Right cardiac atrium (tissue), 5 donors: ENCODE measurements at regions not wholly inside any gene's neighbourhood (a gene's known extent, or its start where the extent isn't known, plus 50 kb on each side); places are given as distances from the start of the nearest gene placed in this dataset.

Experiments used
- ATAC-seq, 2 donors: fragments of 200-7000 bp; cut with Tn5 transposase; one replicate each; pipeline versions ENCODE4 v1.8.0 to v1.9.1; 2020; ENCODE audit warnings: moderate library complexity in 2 of 2, mild to moderate bottlenecking in 1 of 2
- DNase-seq, 3 donors: peaks; one replicate each; pipeline ENCODE4 v3.0.0-alpha.2; 2020
- H3K27ac ChIP-seq: one replicate; pipeline ENCODE4 v1.5.1; 2013; ENCODE audit warnings: mild to moderate bottlenecking, low read length, control low read depth, moderate library complexity
- H3K27me3 ChIP-seq: one replicate; pipeline ENCODE4 v1.6.1; 2013; ENCODE audit not compliant: control insufficient read depth, insufficient read depth
- H3K4me1 ChIP-seq: one replicate; pipeline ENCODE4 v1.6.1; 2013; ENCODE audit warnings: low read length; ENCODE audit not compliant: control insufficient read depth, insufficient read depth
- H3K4me3 ChIP-seq: one replicate; pipeline ENCODE4 v1.5.1; 2013; ENCODE audit warnings: low read length, control low read depth
- H3K9me3 ChIP-seq: one replicate; pipeline ENCODE4 v1.6.1; 2013; ENCODE audit warnings: low read length; ENCODE audit not compliant: control insufficient read depth
- WGBS: extraction: QIAGEN DNeasy Blood & Tissue Kit; methylation state at CpG from one replicate; pipeline ENCODE4 v1.1.7; 2013; 5-methylcytosine and 5-hydroxymethylcytosine counted together
- intact Hi-C, 4 donors: fragments of 100-400 bp; cut with DNase I; formaldehyde crosslinking; loops; one replicate each; pipeline versions ENCODE4 v1.11.0 to v1.14.0; 2022 to 2023
- donor health status: healthy with polysubstance abuse.
- donor health status: DM: no; HTN: yes; CAD: no.
- donor health status: DM: no; HTN: no; CAD: no.
- donor health status: DM: no; HTN: yes; CAD: no; lungs with severe emphysema.
- donor health status: DM: yes; HTN: yes; CAD: no.

DNA sequence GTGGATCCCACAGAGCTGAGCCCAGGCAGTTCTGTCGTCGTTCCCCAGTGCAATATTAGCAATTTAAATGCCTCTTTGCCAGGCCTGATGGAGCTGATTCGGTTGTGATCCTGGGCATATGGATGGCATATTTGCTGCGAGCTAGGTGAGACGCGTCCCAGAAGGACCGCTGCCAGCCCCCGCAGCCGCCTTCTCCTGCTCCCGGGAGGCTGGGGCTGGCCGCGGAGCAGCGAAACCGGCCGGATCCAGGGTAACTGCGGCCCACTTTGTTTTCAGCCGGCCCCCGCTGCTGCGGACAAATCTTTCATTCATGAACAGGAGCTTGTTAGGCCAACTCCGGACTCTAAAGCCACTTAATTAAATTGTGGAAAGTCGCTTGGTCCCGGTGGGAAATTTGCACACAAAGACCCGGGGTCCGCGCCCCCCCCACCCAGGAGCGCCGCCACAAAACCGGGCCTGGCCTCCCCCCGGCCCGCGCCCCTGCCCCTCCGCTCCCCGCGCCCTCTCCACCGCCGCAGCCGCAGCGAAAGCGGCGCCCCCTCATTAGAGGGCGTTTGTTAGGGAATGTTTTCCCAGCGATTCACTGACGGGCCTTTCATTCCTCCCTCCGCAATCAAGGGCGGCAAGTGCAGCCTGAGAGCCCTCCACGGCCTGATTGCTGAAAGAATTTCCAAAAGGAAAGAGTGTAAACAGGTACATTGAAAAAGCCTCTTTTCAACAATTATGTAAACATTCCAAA lies 383.3 kb downstream of the RRAGC start:
- no peaks in the 10 kb centered on the region for H3K4me1 ChIP-seq
- H3K9me3 ChIP-seq, result no peaks in the 10 kb centered on the region
- WGBS, result 4% methylated on average over 46 of the region's 46 CpGs
- DNase-seq, result no peak
- peak overlapping the region; percentile 36 for H3K4me3 ChIP-seq
- H3K27me3 ChIP-seq, result no peaks in the 10 kb centered on the region
- no peak overlapping the region for H3K27ac ChIP-seq
- intact Hi-C loops, result no loop called here
- ATAC-seq, result no peak

DNA sequence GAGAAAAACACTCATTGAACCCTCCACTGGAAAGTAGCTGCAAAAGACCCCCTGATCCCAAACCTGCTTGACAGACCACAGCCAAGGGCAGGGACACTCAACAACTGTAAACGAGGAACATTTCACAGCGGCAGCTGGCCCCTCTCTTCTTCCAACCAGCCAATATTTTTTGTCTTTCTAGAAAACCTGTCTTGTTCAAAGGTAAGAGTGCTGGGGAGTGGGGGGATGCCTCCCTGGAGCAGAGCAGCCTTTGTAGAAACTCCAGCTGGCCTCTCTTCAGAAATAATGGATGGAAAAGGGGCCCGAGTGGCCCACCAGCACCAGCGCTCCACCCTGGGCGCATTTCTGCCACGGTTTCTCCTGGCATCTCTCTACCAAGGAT lies 384.0 kb downstream of the RRAGC start:
- no peak for ATAC-seq
- no peak for DNase-seq
- no peaks in the 10 kb centered on the region for H3K4me1 ChIP-seq
- intact Hi-C loops, result no loop called here
- H3K9me3 ChIP-seq, result no peaks in the 10 kb centered on the region
- no peak overlapping the region for H3K27ac ChIP-seq
- H3K27me3 ChIP-seq, result no peaks in the 10 kb centered on the region
- 69% methylated on average over 6 of the region's 6 CpGs for WGBS
- no peak overlapping the region for H3K4me3 ChIP-seq

DNA sequence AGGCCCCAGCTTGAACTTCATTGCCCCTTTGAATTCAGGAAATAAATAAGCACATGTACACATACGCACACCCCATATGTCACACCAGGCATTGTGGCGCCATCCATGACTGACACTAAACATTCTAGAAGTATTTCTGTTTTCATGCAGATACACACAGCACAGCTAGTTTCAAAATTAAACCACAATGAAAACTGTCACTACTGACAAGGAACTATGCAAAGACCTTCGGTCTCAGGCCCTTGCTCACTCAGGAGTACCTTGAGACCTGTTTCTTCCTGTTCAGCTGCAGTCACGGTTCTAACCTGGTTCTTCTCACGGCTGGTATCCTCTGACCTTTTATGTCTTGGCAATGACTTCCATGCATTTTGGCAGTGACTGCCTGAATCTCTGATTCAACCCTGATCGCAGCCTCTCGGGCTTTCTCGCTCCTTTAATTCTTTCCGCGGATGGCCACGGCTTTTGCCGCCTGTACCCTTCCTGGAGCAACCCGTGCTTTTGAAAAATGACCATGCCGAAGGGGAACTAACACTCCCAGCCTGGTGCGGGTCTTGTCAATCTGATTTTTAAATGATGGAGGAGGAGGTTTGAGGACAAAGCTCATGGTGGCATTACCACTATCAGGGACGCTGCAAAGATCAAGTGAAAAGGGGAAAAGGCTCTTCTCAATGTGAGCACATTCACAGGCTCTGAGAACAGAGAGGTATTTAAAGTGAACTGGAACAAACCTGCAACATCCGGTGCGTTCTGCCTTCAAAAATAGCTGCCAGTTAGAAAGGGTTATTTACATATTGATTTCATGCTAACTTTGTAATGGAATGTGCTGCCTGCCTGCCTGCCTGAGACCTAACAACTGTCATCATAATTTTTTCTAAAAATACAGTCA lies 384.6 kb downstream of the RRAGC start:
- intact Hi-C loops, result no loop called here
- H3K27ac ChIP-seq, result no peak overlapping the region
- WGBS, result 58% methylated on average over 18 of the region's 18 CpGs
- no peak for ATAC-seq
- no peak overlapping the region for H3K4me3 ChIP-seq
- no peak for DNase-seq
- no peaks in the 10 kb centered on the region for H3K9me3 ChIP-seq
- no peaks in the 10 kb centered on the region for H3K4me1 ChIP-seq
- no peaks in the 10 kb centered on the region for H3K27me3 ChIP-seq

DNA sequence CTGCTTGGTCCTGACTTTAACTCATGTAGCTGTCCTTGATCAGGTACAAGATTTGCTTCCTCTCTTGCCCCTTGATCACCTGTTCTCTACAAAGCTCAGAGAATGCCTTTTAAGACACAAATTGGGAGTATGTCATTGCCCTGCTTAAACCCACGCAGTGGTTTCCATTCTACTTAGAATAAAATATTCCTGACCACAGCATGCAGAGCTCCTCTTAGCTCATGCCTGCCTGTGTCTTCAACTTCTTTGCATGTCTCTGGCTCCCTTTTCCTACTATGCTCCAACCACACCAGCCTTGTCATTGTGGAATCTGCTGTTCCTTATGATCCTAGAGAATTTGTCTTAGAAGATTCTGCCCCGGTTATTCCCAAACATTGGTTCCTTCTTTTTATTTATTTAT lies 393.1 kb downstream of the RRAGC start:
- Histone ChIP-seq H3K27ac (no peak overlapping the region), H3K27me3 (no peaks in the 10 kb centered on the region), H3K9me3 (no peaks in the 10 kb centered on the region), H3K4me3 (no peak overlapping the region), H3K4me1 (no peaks in the 10 kb centered on the region)
- WGBS, result 92% methylated on average over 2 of the region's 2 CpGs
- ATAC-seq, result no peak
- no peak for DNase-seq
- intact Hi-C loops, result no loop called here

DNA sequence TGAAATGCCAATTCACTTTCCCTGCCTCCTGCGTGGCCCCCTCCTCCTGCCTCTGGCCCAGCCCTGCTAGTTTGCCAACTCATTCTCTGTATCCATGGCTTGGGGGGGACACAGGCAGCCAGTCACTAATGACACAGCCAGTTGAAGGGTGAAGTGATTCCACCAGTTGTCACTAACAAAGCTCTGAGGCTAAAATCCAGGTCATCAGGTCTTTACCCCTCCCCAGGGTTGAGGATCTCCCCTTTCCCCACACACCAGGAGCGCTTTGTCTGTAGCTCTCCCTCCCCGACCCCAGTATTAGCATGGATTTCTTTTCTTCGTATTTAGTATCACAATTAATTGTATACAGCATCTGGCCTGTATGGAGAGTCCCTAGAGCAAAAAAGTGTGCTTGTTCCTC lies 394.1 kb downstream of the RRAGC start:
- Histone ChIP-seq H3K27me3 (no peaks in the 10 kb centered on the region), H3K9me3 (no peaks in the 10 kb centered on the region), H3K4me1 (no peaks in the 10 kb centered on the region), H3K27ac (no peak overlapping the region), H3K4me3 (no peak overlapping the region)
- intact Hi-C loops, result no loop called here
- WGBS, result 59% methylated on average over 4 of the region's 4 CpGs
- ATAC-seq (no peak), DNase-seq (no peak)

DNA sequence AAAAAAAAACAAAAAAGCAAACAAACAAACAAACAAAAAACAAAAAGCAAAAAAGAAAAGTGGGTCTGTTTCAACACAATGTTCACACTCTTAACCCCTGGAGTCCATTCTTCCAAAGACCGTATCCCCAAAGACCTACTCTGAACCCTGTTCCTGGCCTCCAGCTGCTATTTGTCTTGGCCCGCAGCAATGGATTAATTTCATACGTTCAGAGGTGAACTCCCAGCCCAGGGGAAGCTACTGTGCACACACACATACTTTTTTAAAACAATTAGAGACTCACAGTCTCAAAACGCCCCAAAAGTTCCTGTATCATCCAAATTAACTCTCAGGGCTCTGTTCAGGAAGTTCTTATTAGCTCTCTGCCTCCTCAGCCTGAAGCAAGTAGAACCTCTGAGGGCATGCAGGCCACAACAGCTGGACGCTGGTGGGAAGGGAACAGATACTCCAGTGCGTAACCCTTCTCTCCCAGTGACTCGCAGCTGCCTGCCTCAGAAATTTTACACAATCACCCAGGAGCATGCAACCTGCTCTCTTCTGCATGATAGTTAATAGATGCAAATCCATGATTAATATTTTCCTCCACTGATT lies 395.4 kb downstream of the RRAGC start:
- no peak overlapping the region for H3K27ac ChIP-seq
- WGBS, result 35% methylated on average over 7 of the region's 7 CpGs
- no peak overlapping the region for H3K4me3 ChIP-seq
- H3K4me1 ChIP-seq, result no peaks in the 10 kb centered on the region
- no peaks in the 10 kb centered on the region for H3K27me3 ChIP-seq
- intact Hi-C loops, result no loop called here
- DNase-seq, result no peak
- no peaks in the 10 kb centered on the region for H3K9me3 ChIP-seq
- ATAC-seq, result no peak

DNA sequence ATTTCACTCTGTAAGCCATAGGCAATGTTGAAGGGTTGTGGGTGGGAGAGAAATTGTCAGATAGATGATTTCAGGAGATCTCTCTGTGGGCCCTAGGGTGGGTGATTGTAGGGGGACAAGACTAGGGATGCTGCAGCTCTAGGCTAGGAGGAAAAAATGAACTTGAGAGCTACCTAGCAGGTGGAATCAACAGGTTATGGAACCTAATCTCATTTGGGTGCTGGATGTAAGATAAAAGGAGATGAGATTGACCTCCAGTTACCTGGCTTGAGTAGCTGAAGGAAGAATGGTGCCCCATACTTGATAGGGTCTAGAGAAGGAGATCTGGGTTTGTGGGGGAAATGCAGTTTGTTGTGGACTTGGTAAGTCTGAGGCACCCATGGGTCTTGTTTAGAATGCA lies 396.5 kb downstream of the RRAGC start:
- intact Hi-C loops, result no loop called here
- no peak for DNase-seq
- no peak overlapping the region for H3K4me3 ChIP-seq
- H3K9me3 ChIP-seq, result no peaks in the 10 kb centered on the region
- H3K27ac ChIP-seq, result no peak overlapping the region
- no peaks in the 10 kb centered on the region for H3K4me1 ChIP-seq
- no peak for ATAC-seq
- H3K27me3 ChIP-seq, result no peaks in the 10 kb centered on the region

DNA sequence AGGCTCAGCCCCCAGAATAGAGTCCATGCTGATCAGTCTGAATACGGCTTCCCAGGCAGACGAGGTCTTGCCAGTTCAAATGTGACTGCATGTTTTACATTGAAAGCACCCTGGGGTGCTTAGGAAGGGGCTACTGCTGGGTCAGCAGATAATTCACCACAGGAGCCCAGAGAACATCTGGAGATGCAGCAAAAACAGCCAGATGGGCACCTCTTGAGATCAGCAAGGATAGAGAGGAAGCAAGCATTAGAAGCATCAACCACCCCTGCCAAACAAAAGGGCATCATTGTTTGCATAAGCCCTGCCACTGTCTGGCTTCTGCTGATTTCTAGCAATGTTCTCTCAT lies 403.1 kb downstream of the RRAGC start:
- DNase-seq (no peak), ATAC-seq (no peak)
- intact Hi-C loops, result no loop called here
- Histone ChIP-seq H3K4me3 (no peak overlapping the region), H3K4me1 (no peaks in the 10 kb centered on the region), H3K27me3 (no peaks in the 10 kb centered on the region), H3K27ac (no peak overlapping the region), H3K9me3 (no peaks in the 10 kb centered on the region)
- WGBS, result 54% methylated on average over 2 of the region's 2 CpGs

DNA sequence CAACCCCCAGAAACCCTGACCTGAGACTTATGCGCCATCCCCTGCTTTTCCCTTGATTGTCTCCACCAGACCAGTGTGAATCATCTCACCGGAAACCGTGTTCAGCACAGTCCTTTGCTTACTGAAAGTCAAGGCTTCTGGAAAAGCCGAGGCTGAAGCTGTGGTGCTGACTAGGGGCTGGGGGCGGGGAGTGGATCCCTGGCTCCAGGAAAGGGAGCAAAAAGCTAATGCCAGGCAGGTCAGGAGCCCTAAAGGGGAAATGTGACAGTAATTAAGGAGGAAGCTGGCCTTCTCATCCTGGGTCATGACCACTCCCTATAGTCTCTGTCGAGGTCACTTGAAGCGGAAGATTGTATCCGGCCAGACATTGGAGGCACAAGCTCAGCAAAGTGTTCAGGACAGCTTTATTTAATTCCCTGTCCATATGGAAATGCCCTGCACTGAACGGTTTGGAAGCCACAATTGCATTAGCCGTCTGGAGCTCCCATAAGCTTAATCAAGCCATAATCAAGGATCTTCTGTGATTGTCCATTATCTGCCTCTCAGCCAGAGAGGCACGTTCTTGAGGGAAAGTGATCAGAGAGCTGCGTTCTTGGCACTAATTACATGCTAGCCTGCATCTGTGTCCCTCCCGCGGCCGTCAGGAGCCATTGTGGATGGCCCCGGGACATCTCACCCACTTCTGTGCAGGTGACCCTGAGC lies 403.6 kb downstream of the RRAGC start:
- 56% methylated on average over 16 of the region's 16 CpGs for WGBS
- no peak for ATAC-seq
- DNase-seq, result no peak
- H3K27ac ChIP-seq, result no peak overlapping the region
- intact Hi-C loops, result no loop called here
- no peaks in the 10 kb centered on the region for H3K4me1 ChIP-seq
- no peaks in the 10 kb centered on the region for H3K9me3 ChIP-seq
- H3K4me3 ChIP-seq, result no peak overlapping the region
- no peaks in the 10 kb centered on the region for H3K27me3 ChIP-seq

DNA sequence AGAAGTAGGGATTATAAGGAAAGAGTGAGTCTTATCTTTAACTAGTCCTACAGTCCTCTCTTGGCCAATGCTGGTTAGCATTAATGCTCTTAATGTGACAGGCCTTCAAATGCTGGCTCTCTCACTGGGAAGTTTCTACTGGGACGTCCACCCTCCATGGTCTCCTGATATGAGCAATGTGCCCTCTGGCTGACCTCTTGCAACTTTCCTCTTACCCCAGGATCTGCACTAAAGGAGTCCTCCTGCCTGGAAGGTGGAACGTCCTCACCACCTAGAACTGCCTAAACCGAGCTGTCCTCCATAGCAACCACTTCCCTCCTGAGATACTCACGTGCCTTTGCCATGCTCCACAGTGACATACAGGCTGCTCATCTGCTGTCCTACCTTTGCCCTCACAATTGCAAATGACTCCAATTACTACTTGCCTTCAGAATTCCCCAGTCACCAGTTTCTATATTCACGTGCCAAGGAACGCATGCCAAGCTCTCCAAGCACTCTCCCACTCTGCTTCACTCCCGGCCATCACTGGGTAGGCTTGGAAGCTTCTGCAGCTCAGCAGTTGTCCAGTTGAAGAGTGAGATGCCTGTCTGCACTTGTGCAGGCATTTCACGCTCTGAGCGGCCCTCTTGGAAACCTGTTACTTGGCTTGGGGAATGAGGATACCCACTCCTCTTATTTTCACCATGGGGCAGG lies 404.7 kb downstream of the RRAGC start:
- Histone ChIP-seq H3K27me3 (no peaks in the 10 kb centered on the region), H3K4me3 (no peak overlapping the region), H3K9me3 (no peaks in the 10 kb centered on the region), H3K4me1 (no peaks in the 10 kb centered on the region), H3K27ac (no peak overlapping the region)
- 66% methylated on average over 9 of the region's 9 CpGs for WGBS
- ATAC-seq (no peak), DNase-seq (no peak)
- intact Hi-C loops, result no loop called here
